ENCODE measurements at regions not wholly inside any gene's neighbourhood (a gene's known extent, or its start where the extent isn't known, plus 50 kb on each side); places are given as distances from the start of the nearest gene placed in this dataset.

DNA sequence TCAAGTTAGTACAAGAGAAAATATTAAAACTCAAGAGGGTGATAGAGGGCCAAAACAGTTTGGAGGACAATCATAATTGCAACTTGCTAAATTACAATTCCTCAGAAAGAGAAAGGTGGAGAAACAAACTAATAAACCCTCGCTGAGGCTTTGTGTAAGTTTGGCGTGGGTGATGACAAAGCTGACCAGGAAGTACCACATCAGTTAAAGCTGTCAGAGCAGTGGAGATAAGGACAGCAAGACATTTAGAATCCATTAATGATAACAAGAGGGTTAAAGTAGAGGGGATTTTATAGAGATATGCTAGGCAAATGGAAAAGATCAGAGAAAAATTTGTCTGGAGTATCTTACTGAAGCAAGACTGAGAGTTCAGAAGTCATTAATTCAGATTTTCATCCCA is 334.4 kb downstream of the TFAP2B start:
- TF ChIP-seq POLR2A (IDR thresholded peaks at IDR 0.05; ENCODE audit: low read length) (no peak), GATA1 (IDR thresholded peaks at IDR 0.05; ENCODE audit: low read depth, low read length) (no peak)

Measured in erythroblast (primary cell).